ENCODE measurements at regions not wholly inside any gene's neighbourhood (a gene's known extent, or its start where the extent isn't known, plus 50 kb on each side); places are given as distances from the start of the nearest gene placed in this dataset.

- DNase-seq (ENCODE audit: low read depth in 2 of 2) = no peak
These were observed 577.7 kb downstream of the MRPL39 start for GRCh38 chr21:25029580-25029979.

- no peak for DNase-seq (ENCODE audit: low read depth in 2 of 2)
These were observed 581.7 kb downstream of the MRPL39 start for GRCh38 chr21:25025596-25025995.

- no peak for DNase-seq (ENCODE audit: low read depth in 2 of 2)
These were observed 582.6 kb downstream of the MRPL39 start for GRCh38 chr21:25024639-25025038.

- DNase-seq (ENCODE audit: low read depth in 2 of 2) = no peak
These were observed 601.9 kb downstream of the MRPL39 start for GRCh38 chr21:25005388-25005787.

GRCh38 chr21:25002676-25003075, 604.6 kb downstream of the MRPL39 start:
- DNase-seq (ENCODE audit: low read depth in 2 of 2) = no peak

- no peak for DNase-seq (ENCODE audit: low read depth in 2 of 2)
These were observed 612.1 kb downstream of the MRPL39 start for GRCh38 chr21:24995216-24995615.

- no peak for DNase-seq (ENCODE audit: low read depth in 2 of 2)
These were observed 612.6 kb downstream of the MRPL39 start for GRCh38 chr21:24994717-24995116.

GRCh38 chr21:24989516-24989915, 617.8 kb downstream of the MRPL39 start:
- DNase-seq (ENCODE audit: low read depth in 2 of 2) = no peak

GRCh38 chr21:24988941-24989340, 618.3 kb downstream of the MRPL39 start:
- DNase-seq (ENCODE audit: low read depth in 2 of 2) = no peak

- DNase-seq (ENCODE audit: low read depth in 2 of 2) = no peak
These were observed 631.0 kb downstream of the MRPL39 start for GRCh38 chr21:24976238-24976637.

GRCh38 chr21:24969068-24969467, 638.2 kb downstream of the MRPL39 start:
- DNase-seq (ENCODE audit: low read depth in 2 of 2) = no peak

GRCh38 chr21:24955275-24955961, 651.9 kb downstream of the MRPL39 start:
- no peak for DNase-seq (ENCODE audit: low read depth in 2 of 2)

GRCh38 chr21:24948186-24948585, 659.1 kb downstream of the MRPL39 start:
- no peak for DNase-seq (ENCODE audit: low read depth in 2 of 2)

- DNase-seq (ENCODE audit: low read depth in 2 of 2) = no peak
These were observed 661.4 kb downstream of the MRPL39 start for GRCh38 chr21:24945910-24946309.

- no peak for DNase-seq (ENCODE audit: low read depth in 2 of 2)
These were observed 665.7 kb downstream of the MRPL39 start for GRCh38 chr21:24941316-24942185.

- DNase-seq (ENCODE audit: low read depth in 2 of 2) = no peak
These were observed 668.0 kb downstream of the MRPL39 start for GRCh38 chr21:24939291-24939690.

- no peak for DNase-seq (ENCODE audit: low read depth in 2 of 2)
These were observed 668.7 kb downstream of the MRPL39 start for GRCh38 chr21:24938573-24938972.

GRCh38 chr21:24935991-24936390, 671.3 kb downstream of the MRPL39 start:
- no peak for DNase-seq (ENCODE audit: low read depth in 2 of 2)

- no peak for DNase-seq (ENCODE audit: low read depth in 2 of 2)
These were observed 696.7 kb downstream of the MRPL39 start for GRCh38 chr21:24910591-24910990.

GRCh38 chr21:24903994-24904635, 703.2 kb downstream of the MRPL39 start:
- DNase-seq (ENCODE audit: low read depth in 2 of 2) = no peak

GRCh38 chr21:24899138-24899537, 708.1 kb downstream of the MRPL39 start:
- DNase-seq (ENCODE audit: low read depth in 2 of 2) = no peak

- no peak for DNase-seq (ENCODE audit: low read depth in 2 of 2)
These were observed 709.4 kb downstream of the MRPL39 start for GRCh38 chr21:24897883-24898282.

- DNase-seq (ENCODE audit: low read depth in 2 of 2) = no peak
These were observed 710.6 kb downstream of the MRPL39 start for GRCh38 chr21:24896735-24897124.

Measured in stimulated activated CD4-positive, alpha-beta T cell treated with anti-CD3 and anti-CD28 coated beads, Interleukin-1b, Interleukin-23, amount 100 ng/mL, for 1 hour (primary cell).